A673 (cell line): ENCODE measurements at regions not wholly inside any gene's neighbourhood (a gene's known extent, or its start where the extent isn't known, plus 50 kb on each side); places are given as distances from the start of the nearest gene placed in this dataset.

ENCODE experiments used
- BruUV-seq: library from RNA; stranded (reverse); fragments of 400-500 nt; replicated peaks from 2 replicates; lab custom pipeline; 2021; lab: Mats Ljungman, UMichigan
- CTCF ChIA-PET: fragments of 300-600 bp; sonication (Branson Sonifier 250); formaldehyde crosslinking; loops from one replicate; lab custom pipeline; 2022; ENCODE audit warnings: antibody characterized with exemption; lab: Charles Lee
- POLR2A ChIA-PET: fragments of 300-600 bp; sonication (Branson Sonifier 250); formaldehyde crosslinking; loops from one replicate; lab custom pipeline; 2022; ENCODE audit warnings: antibody characterized with exemption; ENCODE audit not compliant: low non-redundant PET; lab: Charles Lee
- DNase-seq: peaks from one replicate; pipeline ENCODE4 v3.0.0-alpha.2; 2015; ENCODE audit warnings: low spot score
- H3K27ac ChIP-seq: fragments of 200-600 bp; sonication (generic); 2 replicates; pipeline ENCODE4 v1.5.1; 2016; ENCODE audit warnings: mixed run types, low read depth, mild to moderate bottlenecking, mixed read lengths, antibody characterized with exemption, low read length; ENCODE audit not compliant: poor library complexity, severe bottlenecking
- H3K27me3 ChIP-seq: fragments of 200-600 bp; sonication (generic); replicated peaks from 2 replicates; pipeline ENCODE4 v1.6.1; 2017; ENCODE audit warnings: mixed run types, low read depth, mild to moderate bottlenecking, mixed read lengths, antibody characterized with exemption, low read length; ENCODE audit not compliant: insufficient read depth, poor library complexity
- H3K36me3 ChIP-seq: fragments of 200-600 bp; sonication (generic); 2 replicates; pipeline ENCODE4 v1.6.1; 2016; ENCODE audit warnings: mixed run types, mild to moderate bottlenecking, mixed read lengths, antibody characterized with exemption, low read length; ENCODE audit not compliant: insufficient read depth, poor library complexity, severe bottlenecking
- H3K4me1 ChIP-seq: fragments of 200-600 bp; sonication (generic); 2 replicates; pipeline ENCODE4 v1.6.1; 2017; ENCODE audit warnings: mixed run types, mild to moderate bottlenecking, mixed read lengths, antibody characterized with exemption, low read length; ENCODE audit not compliant: insufficient read depth, poor library complexity, severe bottlenecking
- H3K4me3 ChIP-seq: fragments of 200-600 bp; sonication (generic); 2 replicates; pipeline ENCODE4 v1.5.1; 2016; ENCODE audit warnings: low read depth, mixed run types, mild to moderate bottlenecking, mixed read lengths, low read length; ENCODE audit not compliant: poor library complexity, severe bottlenecking
- H3K9me3 ChIP-seq: fragments of 200-600 bp; sonication (generic); 2 replicates; pipeline ENCODE4 v1.6.1; 2016; ENCODE audit warnings: mixed run types, low read depth, mild to moderate bottlenecking, mixed read lengths, antibody characterized with exemption, low read length; ENCODE audit not compliant: poor library complexity, severe bottlenecking
- CTCF ChIP-seq: fragments of 300-800, 200-600 bp; sonication (generic); conservative IDR thresholded peaks from 2 replicates; pipeline ENCODE4 v1.5.1; 2017; ENCODE audit warnings: low read depth, mild to moderate bottlenecking, antibody characterized with exemption, low read length, moderate library complexity, mixed read lengths
- EZH2 ChIP-seq: fragments of 200-600 bp; sonication (generic); IDR thresholded peaks from 2 replicates; pipeline ENCODE4 v1.6.1; 2017; ENCODE audit warnings: borderline replicate concordance, low read depth, mild to moderate bottlenecking, mixed read lengths, antibody characterized with exemption, low read length; ENCODE audit not compliant: poor library complexity, severe bottlenecking
- intact Hi-C: fragments of 100-400 bp; cut with micrococcal nuclease; formaldehyde crosslinking; loops from one replicate; pipeline ENCODE4 v1.10.0; 2022; ENCODE audit not compliant: unreplicated experiment

GRCh38 chr5:130286971-130287370, 382.7 kb downstream of the CHSY3 start:
- no TSS peak for BruUV-seq

GRCh38 chr5:130282049-130282448, 377.8 kb downstream of the CHSY3 start:
- TF ChIP-seq CTCF (no peak), EZH2 (no peak)
- no peak overlapping the region for H3K4me3 ChIP-seq
- H3K27ac ChIP-seq: no peak overlapping the region
- intact Hi-C loops: no loop called here
- POLR2A ChIA-PET: no interaction called here
- H3K4me1 ChIP-seq: no peaks in the 10 kb centered on the region
- no peak for DNase-seq
- no peaks in the 10 kb centered on the region for H3K9me3 ChIP-seq
- no peaks in the 10 kb centered on the region for H3K27me3 ChIP-seq
- no peaks in the 10 kb centered on the region for H3K36me3 ChIP-seq
- no TSS peak for BruUV-seq
- CTCF ChIA-PET: no interaction called here

More at GRCh38 chr5:130286971-130287370, 382.7 kb downstream of the CHSY3 start:
- no peak for TF ChIP-seq CTCF
- no peak for TF ChIP-seq EZH2
- Histone ChIP-seq H3K4me3 (no peak overlapping the region), H3K4me1 (no peaks in the 10 kb centered on the region), H3K36me3 (no peaks in the 10 kb centered on the region), H3K9me3 (no peaks in the 10 kb centered on the region), H3K27ac (no peak overlapping the region), H3K27me3 (no peaks in the 10 kb centered on the region)
- DNase-seq: no peak
- ChIA-PET POLR2A (no interaction called here), CTCF (no interaction called here)
- intact Hi-C loops: no loop called here

- TF ChIP-seq EZH2 (no peak), CTCF (no peak)
- POLR2A ChIA-PET: no interaction called here
- Histone ChIP-seq H3K4me1 (no peaks in the 10 kb centered on the region), H3K9me3 (no peaks in the 10 kb centered on the region), H3K36me3 (no peaks in the 10 kb centered on the region), H3K27ac (no peak overlapping the region), H3K4me3 (no peak overlapping the region), H3K27me3 (no peaks in the 10 kb centered on the region)
- CTCF ChIA-PET: no interaction called here
- DNase-seq: no peak
- intact Hi-C loops: no loop called here
- BruUV-seq: no TSS peak
Measured at GRCh38 chr5:130280528-130281217, 376.4 kb downstream of the CHSY3 start.
